ENCODE measurements at regions not wholly inside any gene's neighbourhood (a gene's known extent, or its start where the extent isn't known, plus 50 kb on each side); places are given as distances from the start of the nearest gene placed in this dataset.

DNA sequence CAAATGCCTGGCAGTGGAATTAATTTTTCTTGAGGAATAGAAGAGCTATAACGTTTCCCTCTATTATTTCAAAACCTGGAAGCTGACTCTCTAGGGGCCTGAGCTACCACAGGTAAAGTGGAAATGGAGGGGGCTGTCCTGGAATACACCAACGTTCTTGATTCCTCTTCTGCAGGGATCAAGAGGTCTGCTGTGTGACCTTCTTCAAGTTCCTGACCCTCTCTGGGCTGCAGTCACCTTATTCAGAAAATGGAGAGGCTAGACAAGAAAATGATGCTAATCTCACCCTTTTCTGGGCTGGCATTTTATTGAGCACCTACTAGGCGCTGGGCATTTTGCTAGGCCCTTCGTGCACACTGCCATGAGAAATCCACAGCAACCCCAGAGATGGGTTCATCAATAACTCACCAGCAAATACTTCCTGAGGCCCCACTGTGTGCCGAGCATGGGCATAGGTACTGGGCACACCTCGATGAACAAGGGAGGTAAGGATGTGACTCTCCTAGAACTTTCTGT, 55.2 kb upstream of the DLK1 start:
- TF ChIP-seq CTCF (IDR thresholded peaks at IDR 0.05; ENCODE audit: poor library complexity) (no peak), EZH2 (IDR thresholded peaks at IDR 0.05; ENCODE audit: borderline replicate concordance) (no peak)

Data from hepatocyte (in vitro differentiated cells).